HEK293 (cell line): ENCODE measurements at regions not wholly inside any gene's neighbourhood (a gene's known extent, or its start where the extent isn't known, plus 50 kb on each side); places are given as distances from the start of the nearest gene placed in this dataset.

Experiments
- CTCF ChIA-PET: fragments of 350-600 bp; formaldehyde crosslinking; extraction: SDS; loops from one replicate; lab custom pipeline; 2021; ENCODE audit warnings: antibody characterized with exemption; lab: Yijun Ruan, JAX
- POLR2A ChIA-PET: fragments of 300-600 bp; formaldehyde crosslinking; extraction: SDS; loops from one replicate; lab custom pipeline; 2020; ENCODE audit warnings: antibody characterized with exemption, inconsistent platforms; lab: Yijun Ruan, JAX
- H3K27ac ChIP-seq: fragments of 200-500 bp; sonication (Bioruptor generic); 2 replicates; pipeline ENCODE4 v1.5.1; 2014; ENCODE audit warnings: low read depth, low read length, control low read depth, inconsistent platforms; ENCODE audit errors: extremely low read depth
- H3K36me3 ChIP-seq, 2 experiments: fragments of 200-500 bp in 1 of 2; sonication (Bioruptor generic) in 1 of 2; 1 replicate in 1 of 2; 2 replicates in 1 of 2; pipeline ENCODE4 v1.5.1; 2014 to 2017; ENCODE audit warnings: inconsistent platforms in 2 of 2, low read length in 2 of 2; ENCODE audit not compliant: control insufficient read depth in 2 of 2, insufficient read depth in 1 of 2
- H3K4me1 ChIP-seq: fragments of 200-500 bp; sonication (Bioruptor generic); 2 replicates; pipeline ENCODE4 v1.5.1; 2014; ENCODE audit warnings: mild to moderate bottlenecking, low read length, inconsistent platforms; ENCODE audit not compliant: control insufficient read depth, insufficient read depth
- H3K4me3 ChIP-seq: 2 replicates; pipeline ENCODE4 v1.5.1; 2011; ENCODE audit warnings: low read depth, mild to moderate bottlenecking, control low read depth, low read length, moderate library complexity
- H3K9me3 ChIP-seq: fragments of 200-500 bp; sonication (Bioruptor generic); 2 replicates; pipeline ENCODE4 v1.5.1; 2014; ENCODE audit warnings: low read depth, low read length, inconsistent platforms; ENCODE audit not compliant: control insufficient read depth, insufficient read depth
- ATF2 ChIP-seq: fragments of 450-650 bp; formaldehyde crosslinking; IDR thresholded peaks from 2 replicates; pipeline ENCODE4 v1.5.1; 2016; ENCODE audit warnings: missing biosample characterization, missing genetic modification characterization, low read depth
- BCL11A ChIP-seq: fragments of 450-650 bp; formaldehyde crosslinking; IDR thresholded peaks from 2 replicates; pipeline ENCODE4 v1.5.1; 2016; ENCODE audit warnings: low read depth, missing biosample characterization, missing genetic modification characterization
- GLI4 ChIP-seq: fragments of 450-650 bp; formaldehyde crosslinking; IDR thresholded peaks from 2 replicates; pipeline ENCODE4 v1.5.1; 2016; ENCODE audit warnings: missing biosample characterization, missing genetic modification characterization
- IKZF3 ChIP-seq: fragments of 450-650 bp; IDR thresholded peaks from 2 replicates; pipeline ENCODE4 v1.5.0; 2018; ENCODE audit warnings: missing biosample characterization, mild to moderate bottlenecking, missing genetic modification characterization, moderate library complexity
- MZF1 ChIP-seq: fragments of 450-650 bp; formaldehyde crosslinking; IDR thresholded peaks from 2 replicates; pipeline ENCODE4 v1.5.1; 2017; ENCODE audit warnings: missing biosample characterization, missing genetic modification characterization, borderline replicate concordance
- PBX3 ChIP-seq: sonication (generic); formaldehyde crosslinking; IDR thresholded peaks from 2 replicates; pipeline ENCODE4 v1.8.1; 2022; ENCODE audit warnings: mild to moderate bottlenecking, moderate library complexity, missing genetic modification reagents
- PRDM2 ChIP-seq: fragments of 450-650 bp; formaldehyde crosslinking; IDR thresholded peaks from 2 replicates; pipeline ENCODE4 v1.5.1; 2016; ENCODE audit warnings: missing biosample characterization, missing genetic modification characterization, borderline replicate concordance
- TCF7L2 ChIP-seq: IDR thresholded peaks from 2 replicates; pipeline ENCODE4 v1.6.1; 2011; ENCODE audit warnings: low read depth, mild to moderate bottlenecking, inconsistent platforms, low read length, moderate library complexity, borderline replicate concordance
- ZBTB26 ChIP-seq: fragments of 450-650 bp; formaldehyde crosslinking; optimal IDR thresholded peaks from 2 replicates; pipeline ENCODE3; 2016; ENCODE audit warnings: missing biosample characterization, mild to moderate bottlenecking, missing genetic modification characterization
- ZBTB8A ChIP-seq: fragments of 450-650 bp; formaldehyde crosslinking; IDR thresholded peaks from 2 replicates; pipeline ENCODE4 v1.5.1; 2016; ENCODE audit warnings: missing biosample characterization, missing genetic modification characterization
- ZFP41 ChIP-seq: fragments of 450-650 bp; formaldehyde crosslinking; IDR thresholded peaks from 2 replicates; pipeline ENCODE4 v1.5.1; 2016; ENCODE audit warnings: missing biosample characterization, missing genetic modification characterization, borderline replicate concordance
- ZNF114 ChIP-seq: fragments of 450-650 bp; formaldehyde crosslinking; IDR thresholded peaks from 2 replicates; pipeline ENCODE4 v1.5.0; 2017; ENCODE audit warnings: missing biosample characterization, missing genetic modification characterization
- ZNF169 ChIP-seq: fragments of 450-650 bp; formaldehyde crosslinking; IDR thresholded peaks from 2 replicates; pipeline ENCODE4 v1.5.1; 2016; ENCODE audit warnings: missing biosample characterization, missing genetic modification characterization
- ZNF292 ChIP-seq: fragments of 450-650 bp; formaldehyde crosslinking; IDR thresholded peaks from 2 replicates; pipeline ENCODE4 v1.5.1; 2016; ENCODE audit warnings: low read depth, missing biosample characterization, missing genetic modification characterization, borderline replicate concordance
- ZNF423 ChIP-seq: fragments of 450-650 bp; formaldehyde crosslinking; IDR thresholded peaks from 2 replicates; pipeline ENCODE4 v1.5.1; 2016; ENCODE audit warnings: missing biosample characterization, missing genetic modification characterization
- ZNF501 ChIP-seq: fragments of 450-650 bp; formaldehyde crosslinking; IDR thresholded peaks from 2 replicates; pipeline ENCODE4 v1.5.1; 2016; ENCODE audit warnings: missing biosample characterization, missing genetic modification characterization

- ChIA-PET POLR2A (no interaction called here), CTCF (interaction anchor here (0.6 kb wide), 1 partner anchor 13 kb away, joined by 4 read pairs; no protein-coding TSS in a partner anchor)
- no peak overlapping the region for H3K4me3 ChIP-seq
- H3K27ac ChIP-seq, result no peak overlapping the region
- no peaks in the 10 kb centered on the region for H3K36me3 ChIP-seq
- no peaks in the 10 kb centered on the region for H3K4me1 ChIP-seq
- no peaks in the 10 kb centered on the region for H3K9me3 ChIP-seq
- TF ChIP-seq ATF2 (peak; percentile 76), IKZF3 (tag by site-specific recombination) (no peak), ZNF501 (tag by site-specific recombination) (no peak)
Observed at GRCh38 chr17:65477600-65477999, 83.8 kb downstream of the AXIN2 start.

- H3K4me3 ChIP-seq, result no peak overlapping the region
- POLR2A ChIA-PET, result no interaction called here
- CTCF ChIA-PET, result no interaction called here
Observed at GRCh38 chr17:65474660-65475059, 86.8 kb downstream of the AXIN2 start.

More at GRCh38 chr17:65474660-65475059, 86.8 kb downstream of the AXIN2 start:
- H3K9me3 ChIP-seq, result no peaks in the 10 kb centered on the region
- H3K27ac ChIP-seq, result no peak overlapping the region
- TF ChIP-seq ZNF114 (tag by site-specific recombination), result no peak
- TF ChIP-seq PRDM2 (tag by site-specific recombination), result no peak
- no peak for TF ChIP-seq BCL11A (tag by site-specific recombination)
- TF ChIP-seq ZNF169 (tag by site-specific recombination), result no peak
- no peak for TF ChIP-seq ZFP41 (tag by site-specific recombination)
- TF ChIP-seq ZNF292 (tag by site-specific recombination), result no peak
- TF ChIP-seq ZNF423, result no peak
- TF ChIP-seq GLI4 (tag by site-specific recombination), result no peak
- no peak for TF ChIP-seq ZBTB8A (tag by site-specific recombination)
- TF ChIP-seq ZBTB26, result no peak
- TF ChIP-seq PBX3, result no peak
- no peak for TF ChIP-seq TCF7L2
- no peak for TF ChIP-seq MZF1
- H3K36me3 ChIP-seq, result no peaks in the 10 kb centered on the region
- H3K4me1 ChIP-seq, result no peaks in the 10 kb centered on the region
